ENCODE measurements at regions not wholly inside any gene's neighbourhood (a gene's known extent, or its start where the extent isn't known, plus 50 kb on each side); places are given as distances from the start of the nearest gene placed in this dataset.
"Not testable (repeated sequence)": the region's sequence is repeated elsewhere in the genome, so short reads cannot be mapped to it uniquely, and the experiment has no call there.

DNA sequence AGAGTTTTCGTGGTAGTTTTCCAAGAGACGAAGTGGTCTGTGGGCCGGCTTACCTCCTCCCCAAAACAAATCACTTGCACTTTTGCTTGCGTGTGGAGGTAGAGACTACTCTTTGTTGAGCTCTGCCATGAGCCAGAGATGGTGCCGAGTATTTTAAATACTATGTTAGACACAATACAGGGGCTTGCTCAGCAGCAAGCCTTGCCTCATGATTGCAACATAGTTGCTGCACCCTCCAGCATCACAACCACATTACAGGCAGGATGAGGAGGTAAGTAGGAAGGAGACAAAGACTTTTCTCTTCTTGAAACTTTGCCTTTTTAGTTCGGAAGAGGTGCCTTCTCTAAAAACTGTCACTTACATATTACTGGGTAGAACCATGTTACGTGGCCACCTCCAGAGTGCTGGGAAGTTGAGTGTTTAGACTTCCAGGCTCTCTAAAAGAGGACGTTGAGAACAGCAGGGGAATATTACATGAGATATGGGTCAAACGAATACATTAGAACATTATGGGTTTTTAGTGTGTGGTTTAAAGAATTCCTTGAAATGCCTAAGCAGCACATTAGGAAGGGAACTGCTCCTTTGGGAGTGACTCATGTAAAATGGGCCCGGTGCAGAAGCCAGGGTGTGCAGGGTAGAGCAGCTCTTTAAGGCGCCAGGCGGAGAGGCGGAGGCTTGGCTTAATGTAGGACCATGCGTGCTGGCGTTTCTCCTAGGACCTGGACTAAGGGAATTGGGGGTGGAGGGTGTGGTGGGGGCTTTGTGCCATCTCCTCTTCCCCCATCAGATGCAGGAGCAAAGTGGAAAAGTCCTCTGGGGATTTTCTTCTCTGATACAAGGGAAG is 110.6 kb upstream of the PRMT8 start:
- DNase-seq: no peak
- Mint-ChIP-seq H3K27ac (no peak overlapping the region), H3K4me1 (no peaks in the 10 kb centered on the region), H3K36me3 (no peaks in the 10 kb centered on the region), H3K4me3 (no peak overlapping the region), H3K9me3 (peaks cover 0 to 1% (median 0%) of the 10 kb centered on the region in 6 donors), H3K27me3 (ENCODE audit: low read depth in 3 of 3) (peaks cover 0 to 5% (median 3%) of the 10 kb centered on the region in 3 donors)

GRCh38 chr12:3381059-3382047 is 109.7 kb upstream of the PRMT8 start:
- H3K4me1 Mint-ChIP-seq: no peaks in the 10 kb centered on the region
- no peak overlapping the region for H3K27ac Mint-ChIP-seq
- H3K9me3 Mint-ChIP-seq: peaks cover 0 to 1% (median 0%) of the 10 kb centered on the region in 6 donors
- no peaks in the 10 kb centered on the region for H3K36me3 Mint-ChIP-seq
- DNase-seq: no peak
- peaks cover 0 to 5% (median 3%) of the 10 kb centered on the region in 3 donors for H3K27me3 Mint-ChIP-seq (ENCODE audit: low read depth in 3 of 3)
- no peak overlapping the region for H3K4me3 Mint-ChIP-seq

- H3K36me3 Mint-ChIP-seq: no peaks in the 10 kb centered on the region
- H3K4me3 Mint-ChIP-seq: no peak overlapping the region
- no peak overlapping the region for H3K27ac Mint-ChIP-seq
- no peak for DNase-seq
- peaks cover 0 to 4% (median 0%) of the 10 kb centered on the region in 3 donors for H3K27me3 Mint-ChIP-seq (ENCODE audit: low read depth in 3 of 3)
- peaks cover 0 to 2% (median 0%) of the 10 kb centered on the region in 6 donors for H3K9me3 Mint-ChIP-seq
- H3K4me1 Mint-ChIP-seq: no peaks in the 10 kb centered on the region
Measured at GRCh38 chr12:3389986-3390385, 101.0 kb upstream of the PRMT8 start.

DNA sequence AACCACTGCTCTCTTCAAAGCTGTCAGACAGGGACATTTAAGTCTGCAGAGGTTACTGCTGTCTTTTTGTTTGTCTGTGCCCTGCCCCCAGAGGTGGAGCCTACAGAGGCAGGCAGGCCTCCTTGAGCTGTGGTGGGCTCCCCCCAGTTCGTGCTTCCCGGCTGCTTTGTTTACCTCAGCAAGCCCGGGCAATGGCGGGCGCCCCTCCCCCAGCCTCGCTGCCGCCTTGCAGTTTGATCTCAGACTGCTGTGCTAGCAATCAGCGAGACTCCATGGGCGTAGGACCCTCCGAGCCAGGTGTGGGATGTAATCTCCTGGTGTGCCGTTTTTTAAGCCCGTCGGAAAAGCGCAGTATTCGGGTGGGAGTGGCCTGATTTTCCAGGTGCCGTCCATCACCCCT is 93.4 kb upstream of the PRMT8 start:
- H3K27me3 Mint-ChIP-seq (ENCODE audit: low read depth in 3 of 3): peaks cover 0 to 11% (median 10%) of the 10 kb centered on the region in 3 donors
- not testable (repeated sequence) for H3K9me3 Mint-ChIP-seq, DNase-seq, H3K27ac Mint-ChIP-seq, H3K4me1 Mint-ChIP-seq, H3K36me3 Mint-ChIP-seq, H3K4me3 Mint-ChIP-seq

DNA sequence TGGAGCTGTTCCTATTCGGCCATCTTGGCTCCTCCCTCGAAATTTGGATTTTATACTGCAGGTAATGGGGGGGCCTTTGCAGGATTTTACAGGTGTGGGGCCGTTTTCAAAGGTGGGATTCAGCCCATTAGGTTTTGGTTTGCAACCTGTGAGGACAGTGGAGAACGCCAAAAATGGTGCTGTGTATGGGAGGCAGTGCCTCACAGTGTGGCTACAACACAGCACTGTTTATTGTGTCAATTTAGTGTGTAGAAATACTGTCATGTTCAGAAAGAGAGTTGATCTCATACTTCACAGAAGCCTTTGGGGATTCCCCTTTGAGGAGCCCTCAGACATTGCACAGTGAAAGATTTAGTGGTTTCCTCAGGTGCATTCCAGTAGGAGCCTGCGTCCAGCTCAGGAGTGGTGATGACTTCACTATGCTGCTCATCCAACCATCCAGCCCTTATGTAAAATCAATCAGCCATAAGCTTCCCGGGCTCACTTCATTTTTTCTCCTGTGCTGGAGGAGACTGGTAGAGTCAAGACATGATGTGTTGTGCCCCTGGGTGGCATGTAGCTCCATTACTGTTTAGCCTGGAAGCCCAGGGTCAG is 92.7 kb upstream of the PRMT8 start:
- Mint-ChIP-seq H3K4me1 (no peaks in the 10 kb centered on the region), H3K9me3 (peaks cover 0 to 2% (median 0%) of the 10 kb centered on the region in 6 donors), H3K27me3 (ENCODE audit: low read depth in 3 of 3) (peaks cover 0 to 12% (median 10%) of the 10 kb centered on the region in 3 donors), H3K4me3 (no peak overlapping the region), H3K36me3 (no peaks in the 10 kb centered on the region), H3K27ac (no peak overlapping the region)
- no peak for DNase-seq

DNA sequence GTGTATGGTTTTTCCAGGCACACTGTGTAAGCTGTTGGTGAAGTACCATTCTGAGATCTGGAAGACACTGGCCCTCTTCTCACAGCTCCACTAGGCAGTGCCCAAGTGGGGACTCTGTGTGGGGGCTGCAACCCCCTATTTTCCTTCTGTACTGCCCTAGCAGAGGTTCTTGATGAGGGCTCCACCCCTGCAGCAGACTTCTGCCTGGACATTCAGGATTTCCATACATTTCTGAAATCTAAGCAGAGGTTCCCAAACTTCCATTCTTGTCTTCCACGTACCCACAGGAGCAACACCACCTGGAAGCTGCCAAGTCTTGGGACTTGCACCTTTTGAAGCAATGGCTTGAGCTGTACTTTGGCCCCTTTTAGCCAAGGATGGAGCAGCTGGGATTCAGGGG is 85.2 kb upstream of the PRMT8 start:
- no peak overlapping the region for H3K4me3 Mint-ChIP-seq
- peaks cover 0 to 7% (median 5%) of the 10 kb centered on the region in 3 donors for H3K36me3 Mint-ChIP-seq
- no peak for DNase-seq
- no peak overlapping the region for H3K27ac Mint-ChIP-seq
- H3K27me3 Mint-ChIP-seq (ENCODE audit: low read depth in 3 of 3): peaks cover 2 to 8% (median 6%) of the 10 kb centered on the region in 3 donors
- H3K4me1 Mint-ChIP-seq: no peaks in the 10 kb centered on the region
- peaks cover 11 to 36% (median 26%) of the 10 kb centered on the region in 6 donors for H3K9me3 Mint-ChIP-seq

DNA sequence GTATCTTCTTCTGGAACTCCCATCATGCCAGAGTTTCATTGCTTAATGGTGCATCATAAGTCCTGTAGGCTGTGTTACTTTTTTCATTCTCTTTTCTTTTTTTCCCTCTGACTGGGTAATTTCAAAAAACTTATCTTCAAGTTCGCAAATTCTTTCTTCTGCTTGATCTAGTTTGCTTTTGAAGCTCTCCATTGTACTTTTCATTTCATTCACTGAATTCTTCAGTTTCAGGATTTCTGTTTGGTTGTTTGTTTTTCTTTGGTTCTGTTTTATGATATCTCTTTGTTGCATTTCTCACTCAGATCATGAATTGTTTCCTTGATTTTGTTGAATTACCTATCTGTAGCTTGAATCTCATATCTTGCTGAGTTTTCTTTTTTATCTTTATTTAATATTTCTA is 83.3 kb upstream of the PRMT8 start:
- H3K27me3 Mint-ChIP-seq (ENCODE audit: low read depth in 3 of 3): peaks cover 0 to 7% (median 2%) of the 10 kb centered on the region in 3 donors
- no peak for DNase-seq
- H3K9me3 Mint-ChIP-seq: peaks cover 13 to 36% (median 26%) of the 10 kb centered on the region in 6 donors
- no peaks in the 10 kb centered on the region for H3K4me1 Mint-ChIP-seq
- no peak overlapping the region for H3K27ac Mint-ChIP-seq
- H3K36me3 Mint-ChIP-seq: peaks cover 0 to 7% (median 5%) of the 10 kb centered on the region in 3 donors
- no peak overlapping the region for H3K4me3 Mint-ChIP-seq

DNA sequence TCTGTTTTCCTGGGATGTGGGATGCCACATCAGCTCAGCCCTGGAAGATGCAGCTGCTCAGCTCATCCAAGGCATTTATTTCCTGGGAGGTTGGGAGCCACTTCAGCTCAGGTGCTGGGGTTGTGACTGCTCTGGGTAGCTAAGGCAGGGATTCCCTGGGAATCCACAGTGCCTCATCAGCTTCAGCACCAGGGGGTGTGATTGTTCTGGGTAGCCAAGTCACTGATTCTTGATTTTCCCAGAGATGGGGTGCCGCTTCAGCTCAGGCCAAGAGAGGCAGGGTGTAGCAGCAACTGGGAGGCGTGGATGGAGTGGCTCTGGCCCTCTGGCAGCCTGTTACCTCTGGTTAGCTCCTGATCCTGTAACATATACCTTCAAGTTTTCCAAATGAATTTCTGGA is 81.3 kb upstream of the PRMT8 start:
- H3K27me3 Mint-ChIP-seq (ENCODE audit: low read depth in 3 of 3): peaks cover 3 to 11% (median 4%) of the 10 kb centered on the region in 3 donors
- H3K4me1 Mint-ChIP-seq: no peaks in the 10 kb centered on the region
- no peak for DNase-seq
- H3K4me3 Mint-ChIP-seq: no peak overlapping the region
- peaks cover 13 to 35% (median 26%) of the 10 kb centered on the region in 6 donors for H3K9me3 Mint-ChIP-seq
- H3K36me3 Mint-ChIP-seq: peaks cover 0 to 7% (median 5%) of the 10 kb centered on the region in 3 donors
- H3K27ac Mint-ChIP-seq: no peak overlapping the region

DNA sequence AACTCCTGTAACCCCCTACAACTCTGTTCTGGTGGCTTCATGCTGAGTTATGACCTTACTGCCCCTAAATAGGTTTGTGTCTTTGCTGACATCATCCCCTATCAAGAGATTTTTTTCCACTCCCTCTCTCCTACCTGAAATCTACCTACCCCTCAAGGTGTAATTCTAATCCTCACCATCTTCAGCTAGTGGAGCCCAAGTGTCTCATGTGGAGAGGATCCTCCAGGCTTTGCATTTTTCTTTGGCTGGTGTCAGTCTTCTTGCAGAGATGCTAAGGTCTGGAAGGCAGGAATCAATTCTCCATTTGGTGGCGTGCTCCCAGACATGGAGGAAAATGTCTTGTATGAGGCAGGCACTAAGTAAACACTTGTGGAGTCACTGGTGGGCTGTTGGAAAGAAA is 74.8 kb upstream of the PRMT8 start:
- Mint-ChIP-seq H3K36me3 (no peaks in the 10 kb centered on the region), H3K4me3 (no peak overlapping the region), H3K27me3 (ENCODE audit: low read depth in 3 of 3) (peaks cover 4 to 15% (median 8%) of the 10 kb centered on the region in 3 donors), H3K4me1 (no peaks in the 10 kb centered on the region), H3K27ac (no peak overlapping the region), H3K9me3 (peaks cover 0 to 2% (median 0%) of the 10 kb centered on the region in 6 donors)
- DNase-seq: no peak

DNA sequence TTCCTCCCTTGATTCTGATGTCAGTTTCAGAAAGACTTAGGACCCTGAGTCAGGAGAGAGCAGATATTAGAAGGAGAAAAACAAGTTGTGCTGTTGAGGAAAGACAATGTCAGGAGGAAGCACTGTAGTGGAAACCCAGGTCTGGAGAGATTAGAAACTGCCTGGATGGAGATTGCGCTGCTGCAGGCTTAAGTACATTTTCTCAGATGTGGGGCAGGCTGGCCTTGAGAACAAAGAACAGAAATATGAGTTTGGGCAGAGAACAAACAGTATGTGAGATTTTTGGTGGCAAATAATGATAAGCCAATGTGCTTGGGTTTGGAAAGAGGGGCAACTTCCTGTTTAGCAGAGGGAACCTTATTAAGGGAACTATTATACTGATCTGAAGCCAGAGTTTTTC is 74.3 kb upstream of the PRMT8 start:
- DNase-seq: no peak
- H3K36me3 Mint-ChIP-seq: no peaks in the 10 kb centered on the region
- no peaks in the 10 kb centered on the region for H3K9me3 Mint-ChIP-seq
- H3K4me3 Mint-ChIP-seq: no peak overlapping the region
- no peak overlapping the region for H3K27ac Mint-ChIP-seq
- no peaks in the 10 kb centered on the region for H3K4me1 Mint-ChIP-seq
- H3K27me3 Mint-ChIP-seq (ENCODE audit: low read depth in 3 of 3): peaks cover 4 to 12% (median 8%) of the 10 kb centered on the region in 3 donors

GRCh38 chr12:3417113-3417512 is 73.9 kb upstream of the PRMT8 start:
- H3K4me3 Mint-ChIP-seq: no peak overlapping the region
- H3K27ac Mint-ChIP-seq: no peak overlapping the region
- H3K36me3 Mint-ChIP-seq: no peaks in the 10 kb centered on the region
- H3K27me3 Mint-ChIP-seq (ENCODE audit: low read depth in 3 of 3): peaks cover 4 to 11% (median 8%) of the 10 kb centered on the region in 3 donors
- no peaks in the 10 kb centered on the region for H3K9me3 Mint-ChIP-seq
- DNase-seq: no peak
- no peaks in the 10 kb centered on the region for H3K4me1 Mint-ChIP-seq

DNA sequence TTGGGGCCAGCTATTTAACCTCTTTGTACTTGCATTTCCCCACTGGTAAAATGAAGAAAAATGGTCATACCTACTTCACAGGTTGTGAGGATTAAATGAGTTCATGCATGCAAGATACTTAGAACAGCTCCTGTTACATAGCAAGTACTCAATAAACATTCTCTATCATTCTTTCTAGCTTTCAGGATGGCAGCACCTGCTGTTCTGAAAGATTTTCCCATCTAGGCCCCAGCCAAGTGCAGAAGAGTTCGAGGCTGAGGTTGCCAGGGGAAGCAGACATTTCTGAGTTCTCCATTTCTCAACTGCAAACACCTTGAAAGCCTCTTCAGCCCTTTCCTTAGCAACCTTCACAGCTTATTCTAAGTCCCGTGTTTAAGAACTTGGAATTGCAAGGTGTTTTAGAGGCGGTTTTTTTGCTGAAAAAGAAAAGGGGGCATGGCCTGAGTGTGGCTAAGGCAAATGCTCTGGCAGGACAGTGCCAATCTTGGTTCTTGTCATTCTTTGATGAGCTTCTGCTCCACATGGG is 73.0 kb upstream of the PRMT8 start:
- H3K4me3 Mint-ChIP-seq: no peak overlapping the region
- no peak overlapping the region for H3K27ac Mint-ChIP-seq

DNA sequence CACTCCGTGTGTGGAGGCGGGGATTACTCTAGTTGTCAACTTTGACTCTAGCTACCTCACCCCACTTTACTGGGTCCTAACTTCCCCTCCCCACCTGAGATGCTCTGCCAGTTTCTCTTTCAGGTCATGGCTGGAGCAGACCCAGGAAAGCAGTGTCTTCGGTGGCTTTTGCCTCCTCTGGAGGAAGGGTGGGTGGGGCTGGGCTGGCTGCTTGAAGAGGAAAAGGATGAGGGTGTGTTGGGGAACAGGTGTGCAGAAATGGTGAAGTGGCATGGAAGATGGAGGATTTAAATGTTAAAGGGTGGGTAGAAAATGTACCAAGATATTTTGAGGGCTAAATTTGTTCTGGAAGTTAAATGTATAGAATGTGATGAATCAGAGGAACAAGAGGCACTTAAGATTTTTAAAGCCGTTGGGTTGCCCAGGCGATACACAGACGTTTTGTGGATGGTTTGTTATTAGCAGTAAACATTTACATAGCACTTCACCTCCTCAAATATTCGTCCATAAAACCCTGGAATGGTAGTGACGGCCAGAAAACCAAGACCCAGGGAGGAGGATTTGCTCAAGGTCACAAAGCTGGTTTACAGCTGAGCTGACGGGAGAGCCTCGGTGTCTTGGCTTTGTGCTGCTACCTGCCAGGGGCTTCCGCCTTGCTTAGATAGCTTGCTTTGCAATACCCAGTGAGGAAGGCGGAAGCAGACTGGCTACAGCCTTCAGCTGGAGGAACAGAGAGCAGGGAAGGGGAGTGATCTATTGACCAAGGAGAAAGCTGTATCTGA is 72.2 kb upstream of the PRMT8 start:
- no peak for DNase-seq
- Mint-ChIP-seq H3K27ac (no peak overlapping the region), H3K27me3 (ENCODE audit: low read depth in 3 of 3) (peaks cover 2 to 10% (median 8%) of the 10 kb centered on the region in 3 donors), H3K4me3 (no peak overlapping the region), H3K9me3 (no peaks in the 10 kb centered on the region), H3K36me3 (no peaks in the 10 kb centered on the region), H3K4me1 (no peaks in the 10 kb centered on the region)

More for the DNA sequence above, 73.0 kb upstream of the PRMT8 start:
- Mint-ChIP-seq H3K27me3 (ENCODE audit: low read depth in 3 of 3) (peaks cover 4 to 11% (median 8%) of the 10 kb centered on the region in 3 donors), H3K4me1 (no peaks in the 10 kb centered on the region), H3K36me3 (no peaks in the 10 kb centered on the region), H3K9me3 (no peaks in the 10 kb centered on the region)
- no peak for DNase-seq
